ENCODE measurements at regions not wholly inside any gene's neighbourhood (a gene's known extent, or its start where the extent isn't known, plus 50 kb on each side); places are given as distances from the start of the nearest gene placed in this dataset.

GRCh38 chr2:176502619-176503018 lies 233.4 kb downstream of the MTX2 start:
- no peak for DNase-seq (ENCODE audit: low read depth in 2 of 2)

- DNase-seq (ENCODE audit: low read depth in 2 of 2), result no peak
These were observed 234.5 kb downstream of the MTX2 start for GRCh38 chr2:176503776-176504175.

- no peak for DNase-seq (ENCODE audit: low read depth in 2 of 2)
These were observed 235.2 kb downstream of the MTX2 start for GRCh38 chr2:176504440-176504839.

- DNase-seq (ENCODE audit: low read depth in 2 of 2), result no peak
These were observed 238.5 kb downstream of the MTX2 start for GRCh38 chr2:176507786-176508185.

GRCh38 chr2:176508374-176508773 lies 239.1 kb downstream of the MTX2 start:
- DNase-seq (ENCODE audit: low read depth in 2 of 2), result no peak

GRCh38 chr2:176508984-176509740 lies 239.9 kb downstream of the MTX2 start:
- DNase-seq (ENCODE audit: low read depth in 2 of 2), result no peak

GRCh38 chr2:176514276-176514675 lies 245.0 kb downstream of the MTX2 start:
- no peak for DNase-seq (ENCODE audit: low read depth in 2 of 2)

- no peak for DNase-seq (ENCODE audit: low read depth in 2 of 2)
These were observed 245.7 kb downstream of the MTX2 start for GRCh38 chr2:176514805-176515500.

GRCh38 chr2:176516051-176516602 lies 246.9 kb downstream of the MTX2 start:
- no peak for DNase-seq (ENCODE audit: low read depth in 2 of 2)

GRCh38 chr2:176518823-176519222 lies 249.6 kb downstream of the MTX2 start:
- no peak for DNase-seq (ENCODE audit: low read depth in 2 of 2)

GRCh38 chr2:176521878-176522670 lies 252.8 kb downstream of the MTX2 start:
- DNase-seq (ENCODE audit: low read depth in 2 of 2), result no peak

GRCh38 chr2:176525086-176525485 lies 255.8 kb downstream of the MTX2 start:
- DNase-seq (ENCODE audit: low read depth in 2 of 2), result no peak

- DNase-seq (ENCODE audit: low read depth in 2 of 2), result no peak
These were observed 258.0 kb downstream of the MTX2 start for GRCh38 chr2:176526995-176527901.

GRCh38 chr2:176531608-176532007 lies 262.4 kb downstream of the MTX2 start:
- DNase-seq (ENCODE audit: low read depth in 2 of 2), result no peak

- DNase-seq (ENCODE audit: low read depth in 2 of 2), result no peak
These were observed 264.4 kb downstream of the MTX2 start for GRCh38 chr2:176533505-176534193.

- no peak for DNase-seq (ENCODE audit: low read depth in 2 of 2)
These were observed 265.7 kb downstream of the MTX2 start for GRCh38 chr2:176534798-176535466.

- no peak for DNase-seq (ENCODE audit: low read depth in 2 of 2)
These were observed 266.3 kb downstream of the MTX2 start for GRCh38 chr2:176535467-176536113.

GRCh38 chr2:176536439-176537133 lies 267.3 kb downstream of the MTX2 start:
- DNase-seq (ENCODE audit: low read depth in 2 of 2), result no peak

GRCh38 chr2:176537932-176538331 lies 268.7 kb downstream of the MTX2 start:
- no peak for DNase-seq (ENCODE audit: low read depth in 2 of 2)
